Fibroblast of lung (primary cell): ENCODE measurements at regions not wholly inside any gene's neighbourhood (a gene's known extent, or its start where the extent isn't known, plus 50 kb on each side); places are given as distances from the start of the nearest gene placed in this dataset.

ENCODE experiments used
- DNase-seq, 2 donors: peaks; one replicate each; pipeline versions ENCODE4 v3.0.0 to v3.0.0-alpha.2; 2010; ENCODE audit warnings: low read depth in 2 of 2
- H2AFZ ChIP-seq: 2 replicates; pipeline ENCODE4 v1.5.1; 2012; ENCODE audit warnings: low read length, control low read depth, inconsistent platforms
- H3K27ac ChIP-seq: 2 replicates; pipeline ENCODE4 v1.5.1; 2011; ENCODE audit warnings: low read length, control low read depth; ENCODE audit not compliant: insufficient read depth
- H3K27me3 ChIP-seq: 2 replicates; pipeline ENCODE4 v1.5.1; 2011; ENCODE audit warnings: mild to moderate bottlenecking, low read length; ENCODE audit not compliant: control insufficient read depth, insufficient read depth
- H3K36me3 ChIP-seq: 2 replicates; pipeline ENCODE4 v1.5.1; 2011; ENCODE audit warnings: low read length; ENCODE audit not compliant: control insufficient read depth, insufficient read depth
- H3K4me1 ChIP-seq: 2 replicates; pipeline ENCODE4 v1.5.1; 2011; ENCODE audit warnings: low read length; ENCODE audit not compliant: control insufficient read depth, insufficient read depth; ENCODE audit errors: extremely low read depth
- H3K4me2 ChIP-seq: 2 replicates; pipeline ENCODE4 v1.5.1; 2011; ENCODE audit warnings: low read length, control low read depth; ENCODE audit not compliant: insufficient read depth; ENCODE audit errors: extremely low read depth
- H3K4me3 ChIP-seq, 4 experiments: fragments of 200-600 bp in 1 of 4; sonication (generic) in 1 of 4; replicated peaks in 1 of 4; 2 replicates each; pipeline ENCODE4 v1.5.1; 2011 to 2016; ENCODE audit warnings: low read length in 4 of 4, low read depth in 3 of 4, mild to moderate bottlenecking in 3 of 4, control low read depth in 2 of 4, inconsistent platforms in 1 of 4, mixed read lengths in 1 of 4; ENCODE audit not compliant: insufficient read depth in 1 of 4; ENCODE audit errors: control extremely low read depth in 1 of 4
- H3K79me2 ChIP-seq: 2 replicates; pipeline ENCODE4 v1.5.1; 2012; ENCODE audit warnings: mild to moderate bottlenecking, low read length, inconsistent platforms; ENCODE audit not compliant: control insufficient read depth, insufficient read depth
- H3K9ac ChIP-seq: 2 replicates; pipeline ENCODE4 v1.5.1; 2011; ENCODE audit warnings: mild to moderate bottlenecking, low read length, control low read depth; ENCODE audit not compliant: insufficient read depth
- H3K9me3 ChIP-seq: 2 replicates; pipeline ENCODE4 v1.5.1; 2012; ENCODE audit warnings: low read depth, low read length; ENCODE audit not compliant: control insufficient read depth, insufficient read depth
- H4K20me1 ChIP-seq: 2 replicates; pipeline ENCODE4 v1.5.1; 2011; ENCODE audit warnings: low read length; ENCODE audit not compliant: control insufficient read depth, insufficient read depth; ENCODE audit errors: extremely low read depth
- CTCF ChIP-seq, 2 donors: IDR thresholded peaks in 1 of 2; conservative IDR thresholded peaks in 1 of 2; 1 replicate in 1 of 2; 2 replicates in 1 of 2; pipeline ENCODE4 v1.5.1; 2011 to 2012; ENCODE audit warnings: low read length in 2 of 2, control low read depth in 1 of 2, inconsistent platforms in 1 of 2, low read depth in 1 of 2, mild to moderate bottlenecking in 1 of 2
- EZH2 ChIP-seq: IDR thresholded peaks from 2 replicates; pipeline ENCODE4 v1.5.1; 2012; ENCODE audit warnings: low read length, control low read depth, mild to moderate bottlenecking; ENCODE audit errors: missing control alignments

- H4K20me1 ChIP-seq: no peaks in the 10 kb centered on the region
- no peaks in the 10 kb centered on the region for H3K79me2 ChIP-seq
- no peaks in the 10 kb centered on the region for H3K36me3 ChIP-seq
- no peaks in the 10 kb centered on the region for H3K27me3 ChIP-seq
- no peaks in the 10 kb centered on the region for H3K4me1 ChIP-seq
- TF ChIP-seq CTCF (conservative IDR thresholded peaks at IDR 0.05 in 1 of 2, IDR thresholded peaks at IDR 0.05 in 1 of 2; ENCODE audit: low read depth in 1 of 2, low read length in 2 of 2) (no peak), EZH2 (no peak)
- DNase-seq: no peak
- peak overlapping the region in 1 of 4 experiments; percentile 15 for H3K4me3 ChIP-seq
- no peak overlapping the region for H3K9ac ChIP-seq
- H3K9me3 ChIP-seq: no peaks in the 10 kb centered on the region
- no peak overlapping the region for H3K4me2 ChIP-seq
- H2AFZ ChIP-seq: no peak overlapping the region
- no peak overlapping the region for H3K27ac ChIP-seq
Measured at GRCh38 chr13:63085851-63086250, 1670.2 kb upstream of the PCDH20 start.

GRCh38 chr13:63081400-63082014 lies 1665.9 kb upstream of the PCDH20 start:
- H4K20me1 ChIP-seq: no peaks in the 10 kb centered on the region
- H3K9ac ChIP-seq: no peak overlapping the region
- no peaks in the 10 kb centered on the region for H3K4me1 ChIP-seq
- TF ChIP-seq CTCF (conservative IDR thresholded peaks at IDR 0.05 in 1 of 2, IDR thresholded peaks at IDR 0.05 in 1 of 2; ENCODE audit: low read depth in 1 of 2, low read length in 2 of 2) (no peak), EZH2 (no peak)
- no peaks in the 10 kb centered on the region for H3K79me2 ChIP-seq
- no peaks in the 10 kb centered on the region for H3K27me3 ChIP-seq
- H3K9me3 ChIP-seq: no peaks in the 10 kb centered on the region
- no peak overlapping the region for H3K4me2 ChIP-seq
- no peak overlapping the region for H3K4me3 ChIP-seq
- no peak overlapping the region for H3K27ac ChIP-seq
- H2AFZ ChIP-seq: no peak overlapping the region
- no peak for DNase-seq
- H3K36me3 ChIP-seq: no peaks in the 10 kb centered on the region

GRCh38 chr13:63075126-63075525 lies 1659.5 kb upstream of the PCDH20 start:
- no peak for DNase-seq
- Histone ChIP-seq H3K27ac (no peak overlapping the region), H3K79me2 (no peaks in the 10 kb centered on the region), H2AFZ (no peak overlapping the region), H3K36me3 (no peaks in the 10 kb centered on the region), H3K4me2 (no peak overlapping the region), H3K9ac (no peak overlapping the region), H3K4me3 (no peak overlapping the region), H3K9me3 (no peaks in the 10 kb centered on the region), H3K27me3 (no peaks in the 10 kb centered on the region), H4K20me1 (no peaks in the 10 kb centered on the region), H3K4me1 (no peaks in the 10 kb centered on the region)
- TF ChIP-seq CTCF (conservative IDR thresholded peaks at IDR 0.05 in 1 of 2, IDR thresholded peaks at IDR 0.05 in 1 of 2; ENCODE audit: low read depth in 1 of 2, low read length in 2 of 2): no peak
- TF ChIP-seq EZH2: no peak
